SJSA1 (cell line): ENCODE measurements at regions not wholly inside any gene's neighbourhood (a gene's known extent, or its start where the extent isn't known, plus 50 kb on each side); places are given as distances from the start of the nearest gene placed in this dataset.

Experiments
- DNase-seq, 2 experiments: peaks; one replicate each; pipeline ENCODE4 v3.0.0-alpha.2; 2015 to 2020; ENCODE audit warnings: low spot score in 2 of 2, low read depth in 1 of 2
- H3K27ac ChIP-seq: fragments of 250-450 bp; sonication (Bioruptor Pico); 2 replicates; pipeline ENCODE4 v1.5.1; 2020; ENCODE audit warnings: mild to moderate bottlenecking, moderate library complexity
- H3K27me3 ChIP-seq: fragments of 250-450 bp; sonication (Bioruptor Pico); replicated peaks from 2 replicates; pipeline ENCODE4 v1.5.1; 2020; ENCODE audit warnings: mild to moderate bottlenecking, moderate library complexity
- H3K36me3 ChIP-seq: fragments of 250-450 bp; sonication (Bioruptor Pico); 2 replicates; pipeline ENCODE4 v1.5.1; 2020; ENCODE audit warnings: mild to moderate bottlenecking
- H3K4me1 ChIP-seq: fragments of 250-450 bp; sonication (Bioruptor Pico); replicated peaks from 2 replicates; pipeline ENCODE4 v1.6.1; 2021; ENCODE audit warnings: mild to moderate bottlenecking
- H3K4me3 ChIP-seq: fragments of 250-450 bp; sonication (Bioruptor Pico); 2 replicates; pipeline ENCODE4 v1.5.1; 2020; ENCODE audit warnings: mild to moderate bottlenecking
- H3K9me3 ChIP-seq: fragments of 250-450 bp; sonication (Bioruptor Pico); replicated peaks from 2 replicates; pipeline ENCODE4 v1.5.1; 2020; ENCODE audit warnings: mild to moderate bottlenecking

DNA sequence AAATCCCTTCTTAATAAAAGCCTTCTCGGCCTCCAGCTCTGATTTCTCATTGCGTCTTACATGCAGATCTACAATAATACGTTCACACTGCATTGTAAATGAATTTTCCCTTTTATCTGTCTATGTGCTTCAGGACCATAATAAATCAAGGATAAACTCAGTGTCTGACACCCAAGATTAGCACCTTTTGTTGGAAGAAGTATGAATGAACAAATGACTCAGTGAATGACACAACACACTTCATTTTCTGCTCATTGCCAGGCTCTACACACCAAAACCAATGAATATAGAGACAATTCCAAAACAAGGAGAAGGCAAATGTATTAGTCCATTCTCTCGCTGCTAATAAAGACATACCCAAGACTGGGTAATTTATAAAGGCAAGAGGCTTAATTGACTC, 1224.4 kb downstream of the EFNB2 start:
- Histone ChIP-seq H3K9me3 (no peaks in the 10 kb centered on the region), H3K4me3 (no peak overlapping the region), H3K4me1 (no peaks in the 10 kb centered on the region), H3K27me3 (no peaks in the 10 kb centered on the region), H3K27ac (no peak overlapping the region), H3K36me3 (no peaks in the 10 kb centered on the region)
- no peak for DNase-seq

- Histone ChIP-seq H3K27ac (no peak overlapping the region), H3K36me3 (no peaks in the 10 kb centered on the region), H3K4me3 (no peak overlapping the region), H3K9me3 (no peaks in the 10 kb centered on the region), H3K27me3 (no peaks in the 10 kb centered on the region), H3K4me1 (no peaks in the 10 kb centered on the region)
- no peak for DNase-seq
Measured at GRCh38 chr13:105307776-105308175, 1227.7 kb downstream of the EFNB2 start.

GRCh38 chr13:105297839-105298238, 1237.6 kb downstream of the EFNB2 start:
- no peak overlapping the region for H3K4me3 ChIP-seq
- no peak overlapping the region for H3K27ac ChIP-seq

GRCh38 chr13:105291987-105292386, 1243.5 kb downstream of the EFNB2 start:
- Histone ChIP-seq H3K4me3 (no peak overlapping the region), H3K27me3 (no peaks in the 10 kb centered on the region), H3K9me3 (peaks cover 2% of the 10 kb centered on the region; the same call in 1 of the 2 replicates), H3K4me1 (no peaks in the 10 kb centered on the region), H3K27ac (no peak overlapping the region), H3K36me3 (no peaks in the 10 kb centered on the region)
- no peak for DNase-seq

More at GRCh38 chr13:105297839-105298238, 1237.6 kb downstream of the EFNB2 start:
- Histone ChIP-seq H3K9me3 (peaks cover 2% of the 10 kb centered on the region; the same call in 1 of the 2 replicates), H3K27me3 (no peaks in the 10 kb centered on the region), H3K4me1 (no peaks in the 10 kb centered on the region), H3K36me3 (no peaks in the 10 kb centered on the region)
- DNase-seq = no peak

GRCh38 chr13:105290596-105290995, 1244.9 kb downstream of the EFNB2 start:
- no peak overlapping the region for H3K4me3 ChIP-seq
- no peak for DNase-seq
- no peaks in the 10 kb centered on the region for H3K27me3 ChIP-seq
- peaks cover 2% of the 10 kb centered on the region; the same call in 1 of the 2 replicates for H3K9me3 ChIP-seq
- H3K4me1 ChIP-seq = no peaks in the 10 kb centered on the region
- no peaks in the 10 kb centered on the region for H3K36me3 ChIP-seq
- H3K27ac ChIP-seq = no peak overlapping the region

DNA sequence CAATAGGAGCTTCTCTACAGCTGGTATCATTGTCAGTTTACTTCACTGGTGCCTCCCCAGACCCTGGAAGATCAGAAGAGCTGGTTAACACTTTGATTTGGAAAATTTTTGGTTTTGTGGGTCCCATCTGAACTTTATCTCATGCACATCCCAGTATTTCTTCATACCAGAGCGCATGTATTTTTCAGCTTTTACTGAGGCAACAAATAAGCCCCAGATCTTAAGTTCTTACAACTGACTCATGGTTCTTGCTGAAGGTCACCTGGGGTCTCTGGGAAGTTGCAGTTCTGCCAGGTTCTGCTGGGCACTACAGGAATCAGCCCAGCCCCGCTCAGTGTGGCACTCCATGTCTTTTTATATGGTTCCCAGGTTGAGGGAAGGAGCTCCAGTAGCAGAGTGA, 1249.9 kb downstream of the EFNB2 start:
- Histone ChIP-seq H3K27me3 (no peaks in the 10 kb centered on the region), H3K4me3 (no peak overlapping the region), H3K4me1 (no peaks in the 10 kb centered on the region), H3K36me3 (no peaks in the 10 kb centered on the region), H3K27ac (no peak overlapping the region), H3K9me3 (no peaks in the 10 kb centered on the region)
- no peak for DNase-seq

GRCh38 chr13:105282406-105283285, 1252.8 kb downstream of the EFNB2 start:
- H3K36me3 ChIP-seq = no peaks in the 10 kb centered on the region
- H3K4me1 ChIP-seq = no peaks in the 10 kb centered on the region
- no peak overlapping the region for H3K4me3 ChIP-seq
- DNase-seq = no peak
- no peaks in the 10 kb centered on the region for H3K9me3 ChIP-seq
- H3K27me3 ChIP-seq = no peaks in the 10 kb centered on the region
- no peak overlapping the region for H3K27ac ChIP-seq

DNA sequence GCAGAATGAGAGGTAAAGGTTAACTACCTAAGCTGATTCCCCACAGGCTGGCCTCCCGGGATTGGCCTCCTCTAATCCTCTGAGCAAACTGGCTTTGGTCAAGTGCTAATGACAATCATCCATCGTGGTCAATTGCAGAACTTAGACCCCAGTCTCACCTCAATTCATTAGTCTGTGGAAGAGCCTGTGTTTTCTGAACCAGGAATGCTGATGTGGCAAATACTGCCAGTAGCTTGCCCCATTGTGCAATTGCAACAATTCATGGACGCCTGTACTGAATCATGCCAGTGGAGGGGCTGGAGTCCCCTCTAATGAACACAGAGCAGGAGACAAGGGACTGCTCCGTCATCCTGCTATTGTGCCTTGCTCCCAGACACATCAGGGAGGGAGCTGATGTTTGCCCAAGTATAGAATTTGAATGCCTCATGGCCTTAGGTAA, 1256.5 kb downstream of the EFNB2 start:
- Histone ChIP-seq H3K4me1 (no peaks in the 10 kb centered on the region), H3K27me3 (no peaks in the 10 kb centered on the region), H3K36me3 (no peaks in the 10 kb centered on the region), H3K4me3 (no peak overlapping the region), H3K9me3 (no peaks in the 10 kb centered on the region), H3K27ac (no peak overlapping the region)
- no peak for DNase-seq

DNA sequence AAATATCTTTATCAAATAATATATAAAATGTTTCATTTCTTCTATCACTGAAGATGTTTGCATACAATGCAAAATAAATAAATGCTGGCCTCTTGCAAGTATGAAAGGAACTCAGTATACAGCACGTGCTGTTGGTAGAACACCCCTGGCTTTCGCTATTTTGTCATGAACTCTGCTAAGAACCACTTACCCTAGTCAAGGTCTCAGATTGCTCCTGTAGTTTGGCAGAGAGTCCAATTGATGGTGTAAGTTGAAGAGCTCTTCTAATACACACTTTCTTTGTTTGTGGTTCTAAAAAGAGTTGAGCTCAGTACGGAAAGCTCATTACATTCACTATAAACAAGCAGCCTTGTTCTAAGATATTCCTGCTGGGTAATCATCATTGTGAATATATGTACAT, 1258.9 kb downstream of the EFNB2 start:
- H3K9me3 ChIP-seq = no peaks in the 10 kb centered on the region
- H3K27ac ChIP-seq = no peak overlapping the region
- H3K4me3 ChIP-seq = no peak overlapping the region
- no peaks in the 10 kb centered on the region for H3K27me3 ChIP-seq
- H3K4me1 ChIP-seq = no peaks in the 10 kb centered on the region
- H3K36me3 ChIP-seq = no peaks in the 10 kb centered on the region
- no peak for DNase-seq

DNA sequence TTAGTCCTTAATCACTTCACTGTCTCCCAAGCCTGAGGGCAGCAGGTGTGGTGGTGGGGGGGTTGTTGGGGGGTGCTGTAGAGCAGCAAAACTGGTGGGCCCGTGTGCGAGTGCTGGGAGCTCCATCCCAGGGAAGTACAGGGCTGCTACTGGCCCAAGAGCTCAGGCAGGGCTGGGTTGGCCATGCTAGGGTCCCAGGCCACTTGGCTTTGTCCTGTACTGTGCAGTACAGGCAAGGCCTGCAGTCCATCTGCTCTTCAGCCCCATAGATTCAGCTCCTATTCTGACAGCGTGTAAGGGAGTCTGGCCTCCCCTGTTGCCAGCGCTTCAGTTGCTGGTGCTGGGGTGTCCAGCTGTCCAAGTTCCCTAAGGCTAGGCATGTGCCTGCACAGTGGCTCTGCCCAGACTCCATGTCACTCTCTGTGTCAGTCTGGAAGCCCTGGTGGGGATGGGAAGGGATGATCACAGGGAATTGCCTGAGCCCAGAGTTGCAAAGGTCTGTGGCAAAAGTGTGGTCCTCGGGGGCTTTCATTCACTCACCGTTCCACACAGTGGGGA, 1261.7 kb downstream of the EFNB2 start:
- H3K9me3 ChIP-seq = no peaks in the 10 kb centered on the region
- DNase-seq = no peak
- no peak overlapping the region for H3K27ac ChIP-seq
- no peaks in the 10 kb centered on the region for H3K4me1 ChIP-seq
- no peaks in the 10 kb centered on the region for H3K27me3 ChIP-seq
- H3K36me3 ChIP-seq = no peaks in the 10 kb centered on the region
- H3K4me3 ChIP-seq = no peak overlapping the region

- no peak for DNase-seq
- Histone ChIP-seq H3K9me3 (no peaks in the 10 kb centered on the region), H3K27me3 (no peaks in the 10 kb centered on the region), H3K4me1 (no peaks in the 10 kb centered on the region), H3K27ac (no peak overlapping the region), H3K4me3 (no peak overlapping the region), H3K36me3 (no peaks in the 10 kb centered on the region)
Measured at GRCh38 chr13:105272660-105273631, 1262.5 kb downstream of the EFNB2 start.

DNA sequence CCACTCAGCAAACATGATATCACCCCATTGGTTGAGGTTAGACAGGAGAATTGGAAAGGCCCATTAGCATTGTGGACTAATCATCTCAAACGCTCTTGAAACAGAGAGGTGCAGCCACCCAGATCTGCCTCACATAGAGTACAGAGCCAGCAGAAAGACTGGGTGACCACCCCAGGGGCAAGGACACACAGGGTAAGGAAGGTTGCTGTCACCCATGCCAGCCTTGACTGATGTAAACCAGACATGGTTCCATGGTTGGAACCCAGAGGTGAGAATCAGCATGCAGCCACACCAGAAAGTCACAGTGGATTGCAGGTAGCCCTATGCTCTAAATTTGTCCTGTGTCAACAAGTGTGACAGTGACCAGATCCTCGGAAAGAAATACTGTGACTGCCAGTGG, 1268.8 kb downstream of the EFNB2 start:
- no peaks in the 10 kb centered on the region for H3K36me3 ChIP-seq
- DNase-seq = no peak
- H3K4me3 ChIP-seq = no peak overlapping the region
- no peaks in the 10 kb centered on the region for H3K4me1 ChIP-seq
- H3K9me3 ChIP-seq = no peaks in the 10 kb centered on the region
- no peak overlapping the region for H3K27ac ChIP-seq
- no peaks in the 10 kb centered on the region for H3K27me3 ChIP-seq

DNA sequence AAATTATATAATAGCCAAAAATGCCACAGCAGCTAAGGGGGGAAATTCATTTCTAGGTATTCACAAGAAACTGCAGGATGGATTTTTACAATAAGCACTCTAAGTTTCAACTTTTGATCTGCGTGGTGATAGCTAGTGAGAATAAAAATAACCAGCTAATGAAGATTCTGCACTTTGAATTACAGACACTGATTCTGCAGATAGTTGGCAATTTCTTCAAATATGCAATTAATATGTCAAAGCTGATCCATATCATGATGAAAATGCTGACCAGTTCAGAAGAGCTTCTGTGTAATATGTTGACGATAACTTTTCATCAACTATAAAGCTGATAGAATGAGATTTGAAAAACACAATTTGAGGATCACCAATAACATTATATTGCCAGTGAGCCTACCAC, 1272.9 kb downstream of the EFNB2 start:
- Histone ChIP-seq H3K4me3 (no peak overlapping the region), H3K27ac (no peak overlapping the region), H3K9me3 (no peaks in the 10 kb centered on the region), H3K27me3 (no peaks in the 10 kb centered on the region), H3K36me3 (no peaks in the 10 kb centered on the region), H3K4me1 (no peaks in the 10 kb centered on the region)
- DNase-seq = no peak
